HCT116 (cell line): ENCODE measurements at regions not wholly inside any gene's neighbourhood (a gene's known extent, or its start where the extent isn't known, plus 50 kb on each side); places are given as distances from the start of the nearest gene placed in this dataset.

ENCODE experiments used
- ATAC-seq: fragments of 200-7000 bp; cut with Tn5 transposase; 2 replicates; pipeline ENCODE4 v1.9.1; 2020; ENCODE audit warnings: mild to moderate bottlenecking, moderate library complexity
- BruUV-seq: library from RNA; stranded (reverse); fragments of 400-500 nt; replicated peaks from 2 replicates; lab custom pipeline; 2021; lab: Mats Ljungman, UMichigan
- CTCF ChIA-PET: fragments of 300-600 bp; sonication (Branson Sonifier 250); formaldehyde crosslinking; loops from one replicate; lab custom pipeline; 2021; ENCODE audit warnings: antibody characterized with exemption; lab: Charles Lee
- POLR2A ChIA-PET: fragments of 300-600, 350-600 bp; sonication (Branson Sonifier 250); formaldehyde crosslinking; loops from one replicate; lab custom pipeline; 2021; ENCODE audit warnings: antibody characterized with exemption; lab: Charles Lee
- RAD21 ChIA-PET, 2 experiments: fragments of 300-600 bp; sonication (Branson Sonifier 250); formaldehyde crosslinking; loops; one replicate each; lab custom pipeline; 2023; ENCODE audit warnings: low total read pairs in 2 of 2; ENCODE audit not compliant: uncharacterized antibody in 2 of 2, unreplicated experiment in 2 of 2, low non-redundant PET in 1 of 2; lab: Charles Lee
- DNase-seq: peaks from one replicate; pipeline ENCODE4 v3.0.0-alpha.2; 2010; ENCODE audit warnings: low read depth, low spot score
- H2AFZ ChIP-seq: fragments of 200-600 bp; shearing (Covaris generic), sonication (generic); 2 replicates; pipeline ENCODE4 v1.6.1; 2017; ENCODE audit warnings: low read depth, mixed run types, mixed read lengths, antibody characterized with exemption, low read length; ENCODE audit not compliant: poor library complexity, severe bottlenecking
- H3K27ac ChIP-seq: 2 replicates; pipeline ENCODE4 v1.5.1; 2012; ENCODE audit warnings: low read depth, low read length
- H3K27me3 ChIP-seq: fragments of 200-600 bp; sonication (generic); 2 replicates; pipeline ENCODE4 v1.6.1; 2016; ENCODE audit warnings: mixed run types, low read length, mixed read lengths; ENCODE audit not compliant: insufficient read depth
- H3K36me3 ChIP-seq, 2 experiments: fragments of 200-500 bp in 1 of 2; fragments of 200-600 bp in 1 of 2; sonication (Bioruptor generic) in 1 of 2; sonication (generic) in 1 of 2; 2 replicates each; pipeline versions ENCODE4 v1.5.1 to v1.6.1; 2014 to 2016; ENCODE audit warnings: low read length in 2 of 2, inconsistent platforms in 1 of 2, mixed read lengths in 1 of 2, mixed run types in 1 of 2; ENCODE audit not compliant: insufficient read depth in 2 of 2, control insufficient read depth in 1 of 2
- H3K4me1 ChIP-seq, 2 experiments: fragments of 200-600 bp in 1 of 2; sonication (generic) in 1 of 2; 2 replicates each; pipeline versions ENCODE4 v1.5.1 to v1.6.1; 2012 to 2017; ENCODE audit warnings: low read length in 2 of 2, inconsistent platforms in 1 of 2, mild to moderate bottlenecking in 1 of 2, mixed read lengths in 1 of 2, mixed run types in 1 of 2, moderate library complexity in 1 of 2; ENCODE audit not compliant: insufficient read depth in 2 of 2, control insufficient read depth in 1 of 2
- H3K4me2 ChIP-seq: fragments of 200-600 bp; sonication (generic); 2 replicates; pipeline ENCODE4 v1.6.1; 2017; ENCODE audit warnings: mixed run types, low read length, mixed read lengths
- H3K4me3 ChIP-seq, 2 experiments: fragments of 200-600 bp in 1 of 2; sonication (generic) in 1 of 2; replicated peaks in 1 of 2; 2 replicates each; pipeline ENCODE4 v1.5.1; 2011 to 2016; ENCODE audit warnings: low read length in 2 of 2, control low read depth in 1 of 2, low read depth in 1 of 2, mild to moderate bottlenecking in 1 of 2, mixed read lengths in 1 of 2, mixed run types in 1 of 2
- H3K79me2 ChIP-seq: fragments of 200-600 bp; sonication (generic); 2 replicates; pipeline ENCODE4 v1.6.1; 2017; ENCODE audit warnings: mild to moderate bottlenecking, mixed run types, low read length, moderate library complexity, mixed read lengths; ENCODE audit not compliant: insufficient read depth
- H3K9ac ChIP-seq: fragments of 200-600 bp; sonication (generic); 2 replicates; pipeline ENCODE4 v1.6.1; 2016; ENCODE audit warnings: low read length, mixed read lengths
- H3K9me2 ChIP-seq: fragments of 200-600 bp; sonication (generic), shearing (Covaris generic); 2 replicates; pipeline ENCODE4 v1.6.1; 2017; ENCODE audit warnings: mixed run types, mild to moderate bottlenecking, moderate library complexity; ENCODE audit not compliant: insufficient read depth
- H3K9me3 ChIP-seq, 2 experiments: fragments of 200-500 bp in 1 of 2; fragments of 200-600 bp in 1 of 2; sonication (Bioruptor generic) in 1 of 2; sonication (generic) in 1 of 2; 2 replicates each; pipeline ENCODE4 v1.6.1; 2014 to 2017; ENCODE audit warnings: low read length in 2 of 2, mixed read lengths in 2 of 2, inconsistent platforms in 1 of 2, low read depth in 1 of 2, mild to moderate bottlenecking in 1 of 2, mixed run types in 1 of 2, moderate library complexity in 1 of 2; ENCODE audit not compliant: control insufficient read depth in 1 of 2, insufficient read depth in 1 of 2
- H4K20me1 ChIP-seq: fragments of 200-600 bp; sonication (generic), shearing (Covaris generic); 2 replicates; pipeline ENCODE4 v1.6.1; 2017; ENCODE audit warnings: mixed run types, mild to moderate bottlenecking, moderate library complexity; ENCODE audit not compliant: insufficient read depth
- ATF3 ChIP-seq: IDR thresholded peaks from 2 replicates; pipeline ENCODE4 v1.6.1; 2012
- EGR1 ChIP-seq: IDR thresholded peaks from 2 replicates; pipeline ENCODE4 v1.6.1; 2012; ENCODE audit warnings: low read depth
- ELF1 ChIP-seq: IDR thresholded peaks from 2 replicates; pipeline ENCODE4 v1.6.1; 2012; ENCODE audit warnings: low read depth, borderline replicate concordance
- EZH2 ChIP-seq: fragments of 200-600 bp; sonication (generic); IDR thresholded peaks from 2 replicates; pipeline ENCODE4 v1.6.1; 2017; ENCODE audit warnings: antibody characterized with exemption, mixed run types
- FOSL1 ChIP-seq: IDR thresholded peaks from 2 replicates; pipeline ENCODE4 v1.6.1; 2012; ENCODE audit warnings: low read depth
- JUND ChIP-seq: IDR thresholded peaks from 2 replicates; pipeline ENCODE4 v1.6.1; 2012
- RAD21 ChIP-seq: IDR thresholded peaks from 2 replicates; pipeline ENCODE4 v1.6.1; 2012; ENCODE audit warnings: low read depth, mild to moderate bottlenecking
- REST ChIP-seq: IDR thresholded peaks from 2 replicates; pipeline ENCODE4 v1.6.1; 2012; ENCODE audit warnings: low read depth
- SIN3A ChIP-seq: IDR thresholded peaks from 2 replicates; pipeline ENCODE4 v1.6.1; 2012; ENCODE audit warnings: low read depth
- SP1 ChIP-seq: IDR thresholded peaks from 2 replicates; pipeline ENCODE4 v1.6.1; 2012; ENCODE audit warnings: low read depth
- SRF ChIP-seq: IDR thresholded peaks from 2 replicates; pipeline ENCODE4 v1.6.1; 2012; ENCODE audit warnings: low read depth
- YY1 ChIP-seq: IDR thresholded peaks from 2 replicates; pipeline ENCODE4 v1.6.1; 2011; ENCODE audit warnings: low read length, low read depth, moderate library complexity, mild to moderate bottlenecking; ENCODE audit not compliant: insufficient replicate concordance; ENCODE audit errors: extremely low read depth
- ZBTB33 ChIP-seq: IDR thresholded peaks from 2 replicates; pipeline ENCODE4 v1.6.1; 2011; ENCODE audit warnings: mild to moderate bottlenecking, low read length, moderate library complexity; ENCODE audit not compliant: insufficient replicate concordance; ENCODE audit errors: extremely low read depth
- ZNF274 ChIP-seq: fragments of 200-500 bp; sonication (Bioruptor generic); IDR thresholded peaks from 2 replicates; pipeline ENCODE4 v1.6.1; 2014; ENCODE audit warnings: mild to moderate bottlenecking, low read depth, low read length, inconsistent platforms
- intact Hi-C: fragments of 100-400 bp; cut with micrococcal nuclease; formaldehyde crosslinking; loops from 2 replicates; pipeline ENCODE4 v1.10.0; 2022

DNA sequence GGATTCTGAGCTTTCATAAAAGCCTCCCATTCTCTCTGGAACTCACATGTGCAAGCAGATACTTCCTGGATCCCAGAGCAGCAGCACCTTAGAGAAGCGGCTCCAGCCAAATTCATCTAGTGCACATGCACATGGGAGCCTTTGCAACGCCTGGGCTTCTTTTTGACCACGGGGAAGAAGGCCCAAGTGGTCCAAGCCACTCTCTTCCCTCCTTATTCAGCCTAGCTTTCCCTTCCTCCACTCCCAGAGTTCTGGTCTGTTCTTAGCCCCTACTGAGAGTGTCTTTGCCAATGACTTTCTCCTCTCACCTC, 118.7 kb downstream of the ZNF365 start (continued):
- TF ChIP-seq REST (no peak), ATF3 (no peak), EGR1 (no peak), RAD21 (no peak), SIN3A (no peak), ZNF274 (no peak)

DNA sequence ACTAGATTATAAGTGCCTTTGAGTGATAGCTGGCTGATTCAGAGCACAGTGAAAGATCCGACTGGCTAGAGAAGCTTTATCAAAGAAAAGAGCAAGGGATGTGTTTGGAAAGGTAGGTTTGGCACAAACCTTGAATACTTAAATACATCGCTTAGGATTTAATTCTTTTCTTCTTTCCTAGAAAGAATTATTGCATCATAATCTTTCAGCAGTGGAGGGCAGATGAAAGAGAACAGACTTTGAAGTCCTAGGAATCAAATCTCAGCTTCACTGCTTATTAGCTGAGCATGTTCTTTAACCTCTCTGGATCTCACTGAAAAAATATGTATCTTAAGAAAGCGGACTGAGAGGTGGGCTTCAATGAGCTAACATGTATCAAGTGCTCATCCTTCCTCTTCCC, 122.8 kb downstream of the ZNF365 start:
- no peak overlapping the region for H3K4me2 ChIP-seq
- no peaks in the 10 kb centered on the region for H3K9me3 ChIP-seq
- no peak overlapping the region for H2AFZ ChIP-seq
- no peaks in the 10 kb centered on the region for H3K79me2 ChIP-seq
- H3K27me3 ChIP-seq = peaks cover 7% of the 10 kb centered on the region
- POLR2A ChIA-PET = no interaction called here
- RAD21 ChIA-PET = no interaction called here
- H3K36me3 ChIP-seq = no peaks in the 10 kb centered on the region
- no peak overlapping the region for H3K9ac ChIP-seq
- H3K9me2 ChIP-seq = no peaks in the 10 kb centered on the region
- H3K27ac ChIP-seq = no peak overlapping the region
- intact Hi-C loops = no loop called here
- DNase-seq (no peak), ATAC-seq (no peak)
- no TSS peak for BruUV-seq
- H3K4me1 ChIP-seq = no peaks in the 10 kb centered on the region
- H4K20me1 ChIP-seq = no peaks in the 10 kb centered on the region
- CTCF ChIA-PET = no interaction called here
- no peak overlapping the region for H3K4me3 ChIP-seq
- TF ChIP-seq ATF3 (no peak), SIN3A (no peak), REST (no peak), FOSL1 (no peak), ZBTB33 (no peak), ZNF274 (no peak), ELF1 (no peak), SP1 (no peak), SRF (no peak), EZH2 (no peak), YY1 (no peak), JUND (no peak)
